ENCODE measurements at regions not wholly inside any gene's neighbourhood (a gene's known extent, or its start where the extent isn't known, plus 50 kb on each side); places are given as distances from the start of the nearest gene placed in this dataset.

- intact Hi-C loops (cut with micrococcal nuclease): no loop called here
- peaks cover 2% of the 10 kb centered on the region for H3K27me3 Mint-ChIP-seq
- no peak overlapping the region for H3K27ac Mint-ChIP-seq
- TF ChIP-seq CTCF (IDR thresholded peaks at IDR 0.05): no peak
- DNase-seq: no peak
- no peaks in the 10 kb centered on the region for H3K4me1 Mint-ChIP-seq (ENCODE audit: low read depth)
- no peak for ATAC-seq
- no peak overlapping the region for H3K4me3 Mint-ChIP-seq
- H3K36me3 Mint-ChIP-seq (ENCODE audit: low read depth): no peaks in the 10 kb centered on the region
- ChIA-PET CTCF (no interaction called here), POLR2A (interaction anchor here (0.6 kb wide), 1 partner anchor 53 kb away, joined by 3 read pairs; no protein-coding TSS in a partner anchor)
- no peaks in the 10 kb centered on the region for H3K9me3 Mint-ChIP-seq
These were observed 122.7 kb downstream of the RGS21 start for GRCh38 chr1:192439373-192440025.

- DNase-seq (no peak), ATAC-seq (no peak)
- no peak overlapping the region for H3K4me3 Mint-ChIP-seq
- H3K27me3 Mint-ChIP-seq: peaks cover 3% of the 10 kb centered on the region
- H3K9me3 Mint-ChIP-seq: no peaks in the 10 kb centered on the region
- intact Hi-C loops (cut with micrococcal nuclease): no loop called here
- H3K36me3 Mint-ChIP-seq (ENCODE audit: low read depth): no peaks in the 10 kb centered on the region
- POLR2A ChIA-PET: no interaction called here
- H3K4me1 Mint-ChIP-seq (ENCODE audit: low read depth): no peaks in the 10 kb centered on the region
- H3K27ac Mint-ChIP-seq: no peak overlapping the region
- CTCF ChIA-PET: no interaction called here
- TF ChIP-seq CTCF (IDR thresholded peaks at IDR 0.05): no peak
These were observed 124.7 kb downstream of the RGS21 start for GRCh38 chr1:192441492-192441891.

- Mint-ChIP-seq H3K4me3 (no peak overlapping the region), H3K27ac (no peak overlapping the region), H3K9me3 (no peaks in the 10 kb centered on the region), H3K27me3 (peaks cover 5% of the 10 kb centered on the region), H3K36me3 (ENCODE audit: low read depth) (no peaks in the 10 kb centered on the region), H3K4me1 (ENCODE audit: low read depth) (no peaks in the 10 kb centered on the region)
- TF ChIP-seq CTCF (IDR thresholded peaks at IDR 0.05): no peak
- ChIA-PET POLR2A (no interaction called here), CTCF (no interaction called here)
- DNase-seq (no peak), ATAC-seq (no peak)
- intact Hi-C loops (cut with micrococcal nuclease): no loop called here
These were observed 125.9 kb downstream of the RGS21 start for GRCh38 chr1:192442736-192443135.

GRCh38 chr1:192443616-192444015 lies 126.8 kb downstream of the RGS21 start:
- H3K4me3 Mint-ChIP-seq: no peak overlapping the region
- POLR2A ChIA-PET: no interaction called here
- intact Hi-C loops (cut with micrococcal nuclease): no loop called here
- ATAC-seq (no peak), DNase-seq (no peak)
- H3K4me1 Mint-ChIP-seq (ENCODE audit: low read depth): no peaks in the 10 kb centered on the region
- no peak overlapping the region for H3K27ac Mint-ChIP-seq
- H3K27me3 Mint-ChIP-seq: peaks cover 3% of the 10 kb centered on the region
- H3K9me3 Mint-ChIP-seq: no peaks in the 10 kb centered on the region
- H3K36me3 Mint-ChIP-seq (ENCODE audit: low read depth): no peaks in the 10 kb centered on the region
- CTCF ChIA-PET: interaction anchor here (1.4 kb wide), 1 partner anchor 19 kb away, joined by 3 read pairs; no protein-coding TSS in a partner anchor
- no peak for TF ChIP-seq CTCF (IDR thresholded peaks at IDR 0.05)

GRCh38 chr1:192445241-192445640 lies 128.4 kb downstream of the RGS21 start:
- Mint-ChIP-seq H3K4me3 (no peak overlapping the region), H3K27ac (no peak overlapping the region), H3K27me3 (peaks cover 7% of the 10 kb centered on the region), H3K4me1 (ENCODE audit: low read depth) (no peaks in the 10 kb centered on the region), H3K9me3 (no peaks in the 10 kb centered on the region), H3K36me3 (ENCODE audit: low read depth) (no peaks in the 10 kb centered on the region)
- POLR2A ChIA-PET: no interaction called here
- no peak for ATAC-seq
- DNase-seq: no peak
- intact Hi-C loops (cut with micrococcal nuclease): no loop called here
- TF ChIP-seq CTCF (IDR thresholded peaks at IDR 0.05): no peak
- CTCF ChIA-PET: no interaction called here
